GM23338 (cell line): ENCODE measurements at regions not wholly inside any gene's neighbourhood (a gene's known extent, or its start where the extent isn't known, plus 50 kb on each side); places are given as distances from the start of the nearest gene placed in this dataset.

Experiments
- CREB1 ChIP-seq: fragments of 250-450 bp; sonication (Bioruptor Pico); IDR thresholded peaks from 2 replicates; pipeline ENCODE4 v1.5.0; 2020; ENCODE audit warnings: low read depth, mild to moderate bottlenecking, moderate library complexity
- CTCF ChIP-seq, 2 experiments: fragments of 200-600 bp in 1 of 2; sonication (generic) in 1 of 2; conservative IDR thresholded peaks; 2 replicates each; pipeline versions ENCODE4 v1.5.1 to v1.6.1; 2016 to 2017; ENCODE audit warnings: antibody characterized with exemption in 2 of 2, low read depth in 2 of 2, mild to moderate bottlenecking in 2 of 2, moderate library complexity in 1 of 2
- ETS1 ChIP-seq: IDR thresholded peaks from 2 replicates; pipeline ENCODE4 v1.6.1; 2016; ENCODE audit warnings: antibody characterized with exemption
- EZH2 ChIP-seq: fragments of 200-600 bp; sonication (generic); IDR thresholded peaks from one replicate; pipeline ENCODE4 v1.8.0; 2017; ENCODE audit warnings: antibody characterized with exemption, mild to moderate bottlenecking, low read depth; ENCODE audit not compliant: unreplicated experiment
- EZH2phosphoT487 ChIP-seq: fragments of 200-600 bp; sonication (generic); IDR thresholded peaks from one replicate; pipeline ENCODE4 v1.8.1; 2018; ENCODE audit warnings: antibody characterized with exemption; ENCODE audit not compliant: unreplicated experiment
- JUNB ChIP-seq: IDR thresholded peaks from one replicate; pipeline ENCODE4 v1.6.1; 2016; ENCODE audit warnings: antibody characterized with exemption; ENCODE audit not compliant: unreplicated experiment
- POLR2AphosphoS5 ChIP-seq: IDR thresholded peaks from 2 replicates; pipeline ENCODE4 v1.6.1; 2016; ENCODE audit warnings: antibody characterized with exemption, low read depth
- REST ChIP-seq: IDR thresholded peaks from one replicate; pipeline ENCODE4 v1.6.1; 2018; ENCODE audit warnings: antibody characterized with exemption; ENCODE audit not compliant: unreplicated experiment
- STAT1 ChIP-seq: IDR thresholded peaks from one replicate; pipeline ENCODE4 v1.6.1; 2016; ENCODE audit warnings: antibody characterized with exemption; ENCODE audit not compliant: unreplicated experiment
- ZNF114 ChIP-seq: fragments of 250-450 bp; sonication (Bioruptor Pico); IDR thresholded peaks from 2 replicates; pipeline ENCODE4 v1.5.0; 2020; ENCODE audit warnings: mild to moderate bottlenecking, moderate library complexity

- TF ChIP-seq EZH2 (no peak), CTCF (conservative IDR thresholded peaks at IDR 0.05; ENCODE audit: low read depth in 2 of 2) (no peak), REST (no peak), EZH2phosphoT487 (no peak), ETS1 (peak; percentile 66; the same call in 1 of the 2 replicates), POLR2AphosphoS5 (peak; percentile 46; the same call in 1 of the 2 replicates), CREB1 (CRISPR knock-in tag) (no peak), STAT1 (no peak), JUNB (no peak), ZNF114 (no peak)
Measured at GRCh38 chr4:112751447-112751846, 114.5 kb downstream of the LARP7 start.
